Activated CD8-positive, alpha-beta memory T cell treated with anti-CD3 and anti-CD28 coated beads for 36 hours (primary cell): ENCODE measurements at regions not wholly inside any gene's neighbourhood (a gene's known extent, or its start where the extent isn't known, plus 50 kb on each side); places are given as distances from the start of the nearest gene placed in this dataset.

Experiments
- CTCF ChIA-PET: fragments of 350-600 bp; sonication (Branson Sonifier 250); formaldehyde crosslinking; loops from one replicate; lab custom pipeline; 2021; ENCODE audit warnings: antibody characterized with exemption; lab: Charles Lee
- POLR2A ChIA-PET: fragments of 350-600 bp; sonication (Branson Sonifier 250); formaldehyde crosslinking; loops from one replicate; lab custom pipeline; 2021; ENCODE audit warnings: antibody characterized with exemption; lab: Charles Lee

DNA sequence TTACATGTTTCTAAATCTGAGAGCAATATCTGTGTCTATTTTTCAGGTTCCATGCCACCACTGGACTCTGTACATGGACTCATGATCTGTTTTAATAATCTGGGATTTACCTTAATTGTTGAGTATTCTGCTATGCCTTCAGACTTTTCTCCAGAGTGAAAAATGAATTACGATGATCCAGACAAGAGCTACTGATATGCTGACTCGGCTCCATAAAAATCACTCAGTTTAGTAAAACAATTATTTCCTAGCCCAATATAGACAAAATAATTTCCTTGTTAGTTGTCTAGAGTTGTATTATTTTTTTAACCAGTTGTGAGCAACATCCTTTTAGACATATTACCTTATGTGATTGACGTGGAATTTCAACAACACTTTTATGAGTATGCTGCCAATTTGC is 736.8 kb downstream of the RFPL4B start:
- ChIA-PET CTCF (no interaction called here), POLR2A (no interaction called here)

DNA sequence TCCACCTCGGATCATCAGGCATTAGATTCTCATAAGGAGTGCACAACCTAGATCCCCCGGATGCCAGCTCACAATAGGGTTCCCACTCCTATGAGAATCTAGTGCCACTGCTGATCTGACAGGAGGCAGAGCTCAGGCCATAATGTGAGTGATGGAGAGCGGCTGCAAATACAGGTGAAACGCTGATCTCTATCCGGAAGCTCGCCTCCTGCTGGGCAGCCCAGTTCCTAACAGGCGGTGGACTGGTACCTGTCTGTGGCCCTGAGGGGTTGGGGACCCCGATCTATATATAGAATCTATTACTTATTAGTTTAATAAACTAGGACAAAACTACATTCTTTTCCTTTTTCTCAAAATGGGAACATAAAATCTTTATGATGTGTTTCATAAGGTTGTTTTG is 741.9 kb downstream of the RFPL4B start:
- ChIA-PET CTCF (no interaction called here), POLR2A (no interaction called here)

DNA sequence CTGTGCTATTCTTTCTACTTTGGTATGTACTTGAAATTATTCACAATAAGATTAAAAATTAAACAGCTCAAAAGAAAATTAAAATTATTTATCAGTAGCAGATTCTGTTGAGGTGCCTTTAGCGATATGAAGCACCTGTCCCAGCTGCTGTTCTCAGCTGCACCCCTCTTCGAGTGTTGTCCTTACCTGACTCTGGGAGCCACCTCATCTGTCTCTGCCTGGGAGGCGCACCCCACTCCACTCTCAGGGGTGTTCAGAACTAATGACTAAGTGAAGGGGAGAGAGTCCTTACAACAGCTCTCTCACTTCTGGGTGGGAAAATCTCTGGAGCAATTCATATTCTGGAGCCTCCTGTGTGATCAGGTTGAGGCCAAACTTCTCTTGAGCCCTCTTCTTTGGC is 745.7 kb downstream of the RFPL4B start:
- CTCF ChIA-PET = no interaction called here

DNA sequence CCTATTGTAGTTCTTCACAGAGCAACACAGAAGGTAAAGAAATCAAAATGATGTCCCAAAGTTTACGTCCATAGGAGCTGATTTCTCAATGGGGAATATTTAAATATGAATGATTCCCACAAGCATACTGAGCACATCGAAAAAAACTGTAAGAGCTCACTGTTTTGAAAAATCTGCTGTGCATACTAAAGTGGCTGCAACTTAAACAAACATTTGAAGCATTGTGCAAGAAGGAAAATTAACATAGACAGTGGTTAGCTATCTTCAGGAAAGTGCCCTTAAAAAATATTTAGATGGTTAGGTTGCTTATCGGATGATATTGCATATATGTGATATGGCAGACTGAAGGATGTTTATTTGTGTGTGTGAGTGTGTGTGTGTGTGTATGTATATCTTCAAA is 747.6 kb downstream of the RFPL4B start:
- ChIA-PET POLR2A (no interaction called here), CTCF (no interaction called here)

More for the DNA sequence above, 745.7 kb downstream of the RFPL4B start:
- POLR2A ChIA-PET = no interaction called here

DNA sequence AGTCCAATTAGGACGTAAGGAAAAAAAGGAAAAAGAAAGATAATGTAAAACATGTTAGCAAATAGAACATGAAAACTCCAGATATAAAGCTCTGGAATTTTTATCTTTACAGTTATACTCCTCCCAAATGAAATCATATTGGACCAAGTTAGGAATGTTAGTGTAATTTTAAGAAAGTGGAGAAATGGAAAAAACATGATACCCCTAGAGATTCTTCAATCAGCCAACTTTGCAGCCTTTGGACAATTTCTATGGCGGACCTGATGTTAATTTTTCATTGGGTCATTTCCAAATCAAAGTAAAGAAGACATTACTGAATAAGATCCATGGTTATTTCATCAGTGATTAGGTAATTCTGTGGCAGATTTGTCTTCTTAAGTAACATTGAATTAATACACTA is 748.7 kb downstream of the RFPL4B start:
- ChIA-PET CTCF (no interaction called here), POLR2A (no interaction called here)

DNA sequence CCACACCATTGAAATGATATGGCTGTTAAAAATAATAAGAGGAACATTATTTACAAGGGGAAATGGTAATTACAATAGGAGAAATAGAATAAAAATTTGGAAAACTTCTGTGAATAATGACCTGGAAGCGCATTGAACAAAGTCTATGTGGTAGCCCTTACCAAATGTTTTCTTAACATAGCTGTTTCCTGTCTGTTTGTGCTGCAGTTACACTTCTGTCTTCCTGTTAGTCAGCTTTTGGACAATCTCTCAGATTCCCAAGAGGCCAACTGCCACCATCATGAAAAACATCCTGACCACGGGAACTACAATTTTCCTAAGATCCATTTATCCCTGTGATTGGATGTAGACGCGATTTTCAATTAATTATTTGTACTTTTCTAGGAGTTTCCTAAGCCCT is 754.4 kb upstream of the MARCKS start:
- ChIA-PET POLR2A (no interaction called here), CTCF (no interaction called here)

DNA sequence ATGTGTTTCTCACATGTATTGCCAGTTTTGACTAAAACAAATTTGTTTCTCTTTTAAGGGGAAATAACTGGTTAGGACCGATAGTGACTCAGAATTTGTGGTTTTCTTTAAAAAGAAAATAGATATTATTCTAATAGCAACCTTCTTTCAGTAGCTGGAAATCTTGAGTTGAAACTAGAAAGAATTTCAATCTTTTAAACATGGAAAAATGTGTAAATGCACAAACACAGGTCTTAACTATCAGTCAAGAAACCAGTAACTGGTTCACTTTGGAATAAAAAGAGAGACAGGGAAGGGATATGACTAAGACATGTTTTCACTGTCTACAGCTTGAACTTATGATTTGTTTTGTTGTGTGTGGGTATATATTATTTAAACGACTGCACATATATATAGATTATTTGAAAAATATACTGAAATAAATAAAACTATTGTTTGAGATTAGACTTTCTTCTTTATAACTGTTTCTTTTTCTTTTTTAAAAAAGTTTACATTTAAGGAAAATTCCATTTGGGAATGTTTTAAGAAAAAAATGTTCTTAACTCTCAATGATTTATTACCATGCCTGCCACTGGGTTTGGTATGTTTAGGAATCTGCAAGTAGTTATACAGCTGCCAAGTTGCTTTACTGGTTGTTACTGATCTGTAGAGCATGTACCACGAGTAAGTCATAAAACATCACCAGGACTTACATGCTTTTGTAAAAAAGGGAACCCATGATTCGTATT is 753.3 kb upstream of the MARCKS start:
- ChIA-PET POLR2A (no interaction called here), CTCF (no interaction called here)

DNA sequence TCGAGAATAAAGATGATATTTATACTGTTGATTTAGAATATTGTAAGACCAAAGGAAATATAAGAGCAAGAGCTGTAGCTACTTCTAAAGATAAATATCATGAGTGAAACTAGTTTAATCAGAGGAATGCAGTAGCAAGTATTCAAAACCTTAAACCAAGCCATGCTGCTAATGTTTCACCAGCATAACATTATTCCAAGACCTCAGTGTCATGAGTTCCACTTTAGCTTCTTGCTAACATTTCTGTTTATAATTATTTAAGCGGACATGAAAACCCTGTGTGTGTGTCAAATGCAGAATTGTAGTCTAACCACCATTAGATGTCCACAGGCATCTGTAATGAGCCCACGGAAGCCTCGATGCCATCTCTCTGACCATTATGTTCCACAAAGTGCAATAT is 752.6 kb upstream of the MARCKS start:
- ChIA-PET CTCF (no interaction called here), POLR2A (no interaction called here)

DNA sequence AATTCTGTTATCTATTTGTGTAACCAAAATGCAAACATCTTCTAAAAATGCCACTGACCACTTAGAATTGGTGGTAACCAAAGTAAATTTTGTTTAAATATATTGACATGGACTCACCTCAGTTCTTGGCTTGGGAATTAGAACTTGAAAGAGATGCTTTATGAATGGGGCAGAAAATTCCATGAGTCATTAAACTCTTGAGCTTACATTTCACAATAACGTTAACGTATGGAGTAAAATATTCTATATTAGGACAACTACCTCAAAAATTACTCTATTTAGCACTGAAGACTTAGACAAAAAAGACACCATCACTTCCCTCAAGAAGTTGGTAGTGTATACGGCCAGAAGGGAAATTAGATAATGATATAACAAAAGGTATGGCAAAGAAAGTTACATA is 752.2 kb upstream of the MARCKS start:
- POLR2A ChIA-PET = no interaction called here
- CTCF ChIA-PET = no interaction called here

DNA sequence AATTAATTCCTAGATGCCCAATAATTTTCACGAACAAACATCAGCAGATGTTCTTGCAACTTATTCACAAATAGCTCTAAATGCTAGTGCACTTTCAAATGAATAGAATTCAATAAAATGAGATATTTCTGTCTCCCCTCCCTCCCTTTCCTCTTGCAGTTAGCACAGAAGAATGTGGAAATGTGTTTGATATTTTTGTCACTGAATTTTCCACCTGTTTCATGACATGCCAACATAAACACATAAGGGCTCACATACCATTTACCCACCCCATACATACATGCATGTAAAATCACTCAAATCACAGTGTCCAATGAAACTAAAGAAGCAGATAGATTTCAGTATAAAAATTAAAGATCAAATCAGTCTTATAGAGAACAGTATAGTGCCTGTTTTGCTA is 746.9 kb upstream of the MARCKS start:
- POLR2A ChIA-PET = no interaction called here
- CTCF ChIA-PET = no interaction called here

DNA sequence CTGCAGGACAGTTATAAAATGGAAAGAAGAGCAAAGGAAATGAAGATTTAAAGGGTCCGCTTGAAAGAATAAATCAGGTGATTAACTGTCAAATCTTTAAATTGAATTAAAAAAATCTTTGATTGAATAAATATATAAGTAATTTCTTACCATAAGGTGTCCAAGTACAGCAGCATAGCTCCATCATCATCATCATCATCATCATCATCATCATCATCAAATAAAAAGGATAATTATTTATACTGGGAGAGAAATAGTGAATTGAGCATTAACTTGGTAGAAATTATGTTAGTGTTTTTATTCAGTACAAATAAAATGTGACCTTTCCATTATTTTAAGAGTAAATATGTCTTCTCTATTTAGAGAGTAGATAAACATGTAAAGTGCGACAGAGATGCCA is 745.6 kb upstream of the MARCKS start:
- CTCF ChIA-PET = no interaction called here
- POLR2A ChIA-PET = no interaction called here

DNA sequence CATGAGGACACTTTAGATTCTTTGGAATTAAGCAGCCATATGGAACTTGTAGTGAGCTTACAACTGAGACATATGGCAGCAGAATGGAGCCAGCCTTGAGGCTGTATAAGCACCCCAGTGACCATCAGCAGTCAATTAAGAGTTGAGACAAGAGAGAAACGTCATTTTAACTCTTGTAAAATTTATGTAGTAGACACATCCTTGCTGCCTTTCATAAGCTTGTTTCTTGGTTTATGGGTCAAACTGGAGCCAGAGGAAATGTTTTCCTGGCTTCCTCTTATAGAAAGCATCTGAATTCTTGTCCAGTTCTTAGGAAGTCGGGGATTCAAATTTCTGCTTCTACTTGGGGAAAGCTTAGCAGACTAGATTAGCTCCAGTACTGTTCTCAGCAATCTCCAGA is 745.1 kb upstream of the MARCKS start:
- POLR2A ChIA-PET = no interaction called here
- CTCF ChIA-PET = no interaction called here

DNA sequence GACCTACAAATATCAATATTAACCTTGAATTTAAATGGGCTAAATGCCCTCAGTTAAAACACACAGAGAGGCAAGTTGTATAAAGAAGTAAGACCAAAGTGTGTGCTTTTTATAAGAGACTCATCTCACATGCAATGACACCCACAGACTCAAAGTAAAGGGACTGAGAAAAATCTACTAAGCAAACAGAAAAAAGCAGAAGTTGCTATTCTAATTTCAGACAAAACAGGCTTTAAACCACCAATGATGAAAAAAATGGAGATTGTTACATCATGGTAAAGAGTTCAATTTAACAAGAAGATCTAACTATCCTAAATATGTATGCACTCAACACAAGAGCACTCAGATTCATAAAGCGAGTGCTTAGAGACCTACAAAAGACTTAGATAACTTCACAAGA is 741.9 kb upstream of the MARCKS start:
- CTCF ChIA-PET = no interaction called here
- POLR2A ChIA-PET = no interaction called here

DNA sequence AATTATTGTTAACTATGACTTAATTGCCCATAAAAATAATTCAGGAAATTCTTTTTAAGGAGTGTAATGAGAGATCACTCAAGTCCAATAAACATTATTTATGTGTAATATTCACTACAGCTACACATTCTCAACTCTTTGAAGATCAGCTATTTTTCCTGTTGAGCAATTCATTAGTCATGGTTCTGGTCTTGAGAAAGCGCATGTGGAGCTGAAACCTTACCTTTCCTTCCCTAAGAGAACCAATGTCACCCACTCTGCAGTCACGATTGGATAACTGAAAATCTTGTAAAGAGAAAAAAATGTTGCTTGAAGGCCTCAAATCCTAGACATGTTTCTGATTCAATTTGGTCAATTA is 736.9 kb upstream of the MARCKS start:
- ChIA-PET POLR2A (no interaction called here), CTCF (no interaction called here)

DNA sequence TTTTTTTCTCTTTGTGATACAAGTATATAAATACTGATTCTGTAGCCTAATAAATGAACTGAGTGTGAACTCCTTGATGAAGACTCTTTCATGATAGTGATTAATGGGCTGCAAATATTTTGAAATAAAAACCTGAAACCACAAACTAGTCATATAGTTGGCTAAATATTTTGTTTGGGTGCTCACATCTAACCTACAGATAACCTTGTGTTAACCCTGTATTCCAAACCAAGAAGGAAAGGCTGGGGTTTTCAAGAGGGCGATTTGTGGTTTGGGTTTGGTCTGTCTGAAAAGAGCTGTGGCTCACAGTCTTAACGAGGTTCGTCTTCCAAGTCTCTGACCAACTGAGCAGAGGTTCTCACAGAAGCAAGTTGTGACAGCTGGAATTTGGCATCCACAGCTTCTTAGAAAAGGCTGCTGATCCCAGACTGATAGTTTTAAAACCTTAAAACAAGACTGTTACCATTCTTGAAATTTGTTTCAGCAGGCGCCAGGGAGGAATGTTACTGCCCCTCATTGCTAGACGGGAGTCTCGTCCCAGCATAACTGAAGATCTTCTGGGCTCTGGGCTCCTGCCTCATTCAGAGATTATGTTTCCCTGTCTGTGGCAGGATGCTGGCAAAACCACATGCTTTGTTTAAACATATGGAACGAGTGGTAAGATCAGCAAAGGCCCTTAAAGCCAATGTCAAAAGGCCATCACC is 736.4 kb upstream of the MARCKS start:
- CTCF ChIA-PET = no interaction called here
- POLR2A ChIA-PET = no interaction called here

DNA sequence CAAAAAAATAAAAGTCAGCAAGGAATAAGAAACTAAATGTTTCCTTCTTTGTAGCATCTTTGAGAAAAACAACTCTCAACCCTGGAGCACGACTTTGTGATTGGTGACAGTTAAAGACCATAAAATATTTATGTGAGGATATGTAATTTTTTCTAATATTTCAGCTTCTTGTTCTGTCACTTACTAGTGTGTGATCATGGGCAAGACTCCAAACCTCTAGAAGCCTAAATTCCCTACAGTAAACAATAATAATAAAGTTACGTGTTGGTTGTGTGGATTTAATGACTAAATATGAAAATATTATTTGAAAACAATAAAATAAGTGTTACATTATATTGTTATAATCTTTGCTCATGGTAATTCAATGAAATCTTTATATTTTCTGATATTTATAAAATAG is 735.6 kb upstream of the MARCKS start:
- CTCF ChIA-PET = no interaction called here
- POLR2A ChIA-PET = no interaction called here

DNA sequence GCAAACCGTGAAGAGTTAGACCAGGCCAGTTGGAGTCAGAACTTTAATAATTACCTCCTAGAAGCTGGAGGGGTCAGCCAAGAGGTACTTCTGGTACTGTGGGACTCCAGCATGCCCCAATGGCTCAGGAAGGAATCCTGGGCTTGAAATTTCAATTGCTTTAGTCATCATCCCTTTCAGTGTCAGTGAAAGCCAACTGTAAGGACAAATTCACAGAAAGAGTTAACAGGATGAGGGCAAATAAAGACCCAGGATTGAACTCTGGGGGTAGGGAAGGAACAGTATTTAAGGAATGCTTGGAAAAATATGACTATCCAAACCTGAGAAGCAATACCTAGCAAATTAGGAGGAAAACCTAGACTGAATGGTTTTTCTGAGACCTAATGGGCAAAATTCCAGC is 735.1 kb upstream of the MARCKS start:
- CTCF ChIA-PET = no interaction called here
- POLR2A ChIA-PET = no interaction called here

DNA sequence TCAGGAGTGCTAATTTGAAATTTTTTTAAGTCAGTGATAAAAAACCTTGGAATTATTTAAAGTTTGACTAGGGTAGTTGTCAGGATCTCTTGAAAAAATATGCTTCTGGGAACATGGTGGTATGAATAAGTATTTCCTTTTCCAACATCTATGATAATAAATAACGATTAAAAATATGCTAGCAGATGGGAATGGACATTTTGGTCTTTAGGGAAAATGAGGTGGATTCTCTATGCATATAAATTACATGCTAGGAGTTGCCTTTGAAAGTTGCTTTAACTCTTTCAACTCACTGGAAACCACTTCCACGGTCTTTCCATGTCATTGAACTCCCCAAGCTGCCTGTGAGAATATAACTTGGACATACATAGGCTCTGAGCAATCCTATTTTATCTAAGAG is 731.5 kb upstream of the MARCKS start:
- CTCF ChIA-PET = no interaction called here
- POLR2A ChIA-PET = no interaction called here

DNA sequence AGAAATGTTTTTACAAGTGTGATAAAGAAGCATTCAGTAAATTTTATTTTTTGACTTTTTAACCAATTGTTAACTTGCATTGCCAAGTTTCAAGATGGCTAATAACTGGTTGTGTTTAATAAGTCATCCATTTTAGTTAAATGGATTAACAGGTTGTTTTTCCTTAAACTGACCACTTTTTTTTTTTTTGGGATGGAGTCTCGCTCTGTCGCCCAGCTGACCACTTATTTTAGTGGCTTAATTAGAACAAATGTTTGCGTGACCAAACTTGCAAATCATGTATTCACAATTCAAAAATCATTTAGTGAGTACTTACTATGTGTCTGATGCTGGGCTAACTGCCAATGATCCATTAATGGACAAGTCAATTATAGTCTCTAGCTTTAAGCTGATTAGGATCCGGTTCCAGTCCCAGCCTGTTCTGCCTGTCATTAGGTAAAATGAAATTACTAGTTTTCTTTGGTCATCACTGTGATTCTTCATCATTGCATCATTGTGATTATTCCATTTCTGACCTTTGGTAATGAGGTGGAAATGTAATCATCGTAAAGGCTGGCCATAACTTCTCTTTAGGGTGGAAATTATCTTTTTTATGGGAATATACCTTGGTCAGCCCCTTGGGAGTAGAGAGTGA is 729.2 kb upstream of the MARCKS start:
- CTCF ChIA-PET = no interaction called here

DNA sequence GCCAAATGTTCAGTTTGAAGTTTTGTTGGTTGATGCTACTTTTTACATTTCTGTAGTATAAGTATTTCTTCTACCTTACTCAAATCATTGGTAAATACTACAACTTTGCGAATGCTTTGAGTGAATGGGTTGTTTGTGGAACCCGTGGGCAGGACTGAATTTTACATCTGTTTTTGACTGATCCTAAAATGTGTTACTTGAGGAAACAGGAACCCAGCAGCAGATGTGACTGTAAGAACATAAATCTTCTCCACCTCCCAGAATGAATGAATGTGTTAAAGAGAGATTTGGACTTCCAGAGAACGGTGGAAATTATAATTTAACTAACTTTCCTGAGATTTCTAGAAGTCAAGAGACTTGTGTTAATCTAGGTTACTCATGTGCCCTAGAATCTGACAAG is 728.5 kb upstream of the MARCKS start:
- CTCF ChIA-PET = no interaction called here
- POLR2A ChIA-PET = no interaction called here

More for the DNA sequence above, 729.2 kb upstream of the MARCKS start:
- POLR2A ChIA-PET = no interaction called here

DNA sequence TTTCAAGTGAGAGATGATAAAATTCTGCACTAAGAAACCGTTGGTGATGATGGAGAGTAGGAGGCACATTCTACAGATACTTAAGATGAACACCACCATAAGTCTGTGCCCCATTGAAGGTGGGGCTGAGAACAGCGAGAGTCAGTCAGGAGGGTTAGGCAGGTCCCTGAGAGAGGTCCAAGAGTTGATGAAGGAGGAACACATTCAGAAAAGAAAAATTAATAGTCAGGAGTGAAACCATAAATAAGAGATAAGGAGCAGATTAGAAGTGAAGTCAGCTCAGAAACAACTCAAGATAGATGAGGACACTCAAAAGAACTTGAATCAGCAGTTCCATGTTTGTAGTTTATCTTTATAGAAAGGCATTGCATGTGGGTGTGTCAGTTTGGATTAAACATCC is 727.2 kb upstream of the MARCKS start:
- POLR2A ChIA-PET = no interaction called here
- CTCF ChIA-PET = interaction anchor here (0.6 kb wide), 1 partner anchor 556 kb away, joined by 4 read pairs; no protein-coding TSS in a partner anchor
